GM23248 (cell line): ENCODE measurements at regions not wholly inside any gene's neighbourhood (a gene's known extent, or its start where the extent isn't known, plus 50 kb on each side); places are given as distances from the start of the nearest gene placed in this dataset.

Experiments used
- DNase-seq: peaks from one replicate; pipeline ENCODE4 v3.0.0-alpha.2; 2015
- H2AFZ ChIP-seq: fragments of 200-600 bp; sonication (generic); 2 replicates; pipeline ENCODE4 v1.6.1; 2016; ENCODE audit warnings: antibody characterized with exemption
- H3F3A ChIP-seq: fragments of 200-600 bp; sonication (generic); 2 replicates; pipeline ENCODE4 v1.6.1; 2016; ENCODE audit warnings: mild to moderate bottlenecking, antibody characterized with exemption, mixed run types; ENCODE audit not compliant: insufficient read depth
- H3K27ac ChIP-seq: fragments of 200-600 bp; sonication (generic); 2 replicates; pipeline ENCODE4 v1.5.1; 2016; ENCODE audit warnings: mild to moderate bottlenecking
- H3K27me3 ChIP-seq: fragments of 200-600 bp; sonication (generic); replicated peaks from 2 replicates; pipeline ENCODE4 v1.6.1; 2016; ENCODE audit warnings: mild to moderate bottlenecking; ENCODE audit not compliant: insufficient read depth
- H3K36me3 ChIP-seq: fragments of 200-600 bp; sonication (generic); 2 replicates; pipeline ENCODE4 v1.6.1; 2016; ENCODE audit warnings: low read depth, mild to moderate bottlenecking
- H3K4me1 ChIP-seq: fragments of 200-600 bp; sonication (generic); 2 replicates; pipeline ENCODE4 v1.6.1; 2016; ENCODE audit warnings: mild to moderate bottlenecking; ENCODE audit not compliant: insufficient read depth
- H3K4me2 ChIP-seq: fragments of 200-600 bp; sonication (generic); one replicate; pipeline ENCODE4 v1.6.1; 2016; ENCODE audit warnings: mild to moderate bottlenecking; ENCODE audit not compliant: unreplicated experiment
- H3K4me3 ChIP-seq: fragments of 200-600 bp; sonication (generic); 2 replicates; pipeline ENCODE4 v1.5.1; 2016; ENCODE audit warnings: mild to moderate bottlenecking
- H3K79me2 ChIP-seq: fragments of 200-600 bp; sonication (generic); 2 replicates; pipeline ENCODE4 v1.6.1; 2016; ENCODE audit warnings: mild to moderate bottlenecking; ENCODE audit not compliant: insufficient read depth
- H3K9ac ChIP-seq: fragments of 200-600 bp; sonication (generic); 2 replicates; pipeline ENCODE4 v1.6.1; 2016; ENCODE audit warnings: mild to moderate bottlenecking
- H3K9me2 ChIP-seq: fragments of 200-600 bp; sonication (generic); 2 replicates; pipeline ENCODE4 v1.6.1; 2016; ENCODE audit warnings: mixed run types, mild to moderate bottlenecking, moderate library complexity; ENCODE audit not compliant: insufficient read depth
- H3K9me3 ChIP-seq: fragments of 200-600 bp; sonication (generic); one replicate; pipeline ENCODE4 v1.6.1; 2017; ENCODE audit warnings: low read depth
- H4K20me1 ChIP-seq: fragments of 200-600 bp; sonication (generic); 2 replicates; pipeline ENCODE4 v1.6.0; 2016; ENCODE audit not compliant: insufficient read depth
- EZH2 ChIP-seq: fragments of 200-600 bp; sonication (generic); IDR thresholded peaks from 2 replicates; pipeline ENCODE4 v1.6.1; 2018; ENCODE audit warnings: antibody characterized with exemption, mild to moderate bottlenecking; ENCODE audit not compliant: insufficient read depth, poor library complexity, severe bottlenecking
- EZH2phosphoT487 ChIP-seq: fragments of 200-600 bp; sonication (generic); IDR thresholded peaks from 2 replicates; pipeline ENCODE4 v1.6.1; 2018; ENCODE audit warnings: antibody characterized with exemption, moderate library complexity, mild to moderate bottlenecking, low read depth; ENCODE audit not compliant: insufficient read depth
- WGBS, 2 experiments: methylation state at CpG; one replicate each; pipeline ENCODE4 v1.1.6; 2015 to 2017; ENCODE audit warnings: low lambda C conversion rate in 2 of 2, low coverage in 1 of 2; ENCODE audit errors: missing lambda C conversion rate in 2 of 2; 5-methylcytosine and 5-hydroxymethylcytosine counted together
- in situ Hi-C: fragments of 300-500 bp; cut with MboI; formaldehyde crosslinking; loops from 2 replicates; pipeline ENCODE4 v1.15.0; 2020

DNA sequence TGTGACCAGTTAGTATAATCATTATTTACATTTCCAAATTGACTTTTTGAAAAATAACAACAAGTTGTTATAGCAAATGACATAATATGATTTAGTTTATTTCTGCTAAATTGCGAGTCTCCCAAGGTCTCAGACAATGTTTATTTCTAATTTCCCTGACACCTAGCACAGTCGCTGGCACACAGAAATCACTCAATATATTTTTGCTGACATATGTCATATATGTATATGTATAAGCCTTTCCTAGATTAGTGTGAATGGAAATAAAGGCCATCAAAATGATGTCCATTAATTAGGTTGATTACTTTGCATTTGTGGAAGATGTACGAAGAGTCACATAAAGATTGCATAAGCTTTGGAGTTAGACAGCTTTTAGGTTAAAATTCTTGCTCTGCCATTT lies 136.7 kb upstream of the CDH2 start:
- 30 to 32% methylated on average over 3 of the region's 3 CpGs for WGBS, 2 experiments
- no peak overlapping the region for H3K4me2 ChIP-seq

DNA sequence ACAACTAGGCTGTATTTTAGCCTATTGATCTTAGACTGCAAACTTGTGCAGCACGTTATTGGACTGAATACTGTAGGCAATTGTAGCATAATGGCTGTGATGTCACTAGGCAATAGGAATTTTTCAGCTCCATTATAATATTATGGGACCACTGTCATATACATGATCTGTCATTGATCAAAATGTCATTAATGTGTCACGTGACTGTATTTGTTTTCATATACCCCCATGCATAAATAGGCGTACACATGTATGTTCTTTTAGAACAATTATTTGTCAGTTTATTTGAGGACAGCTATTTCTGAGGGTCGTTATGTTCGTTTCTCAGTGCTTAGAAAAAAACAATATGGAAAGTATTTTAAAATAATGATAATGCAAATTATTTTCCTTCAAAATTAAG lies 111.9 kb upstream of the CDH2 start:
- Histone ChIP-seq H2AFZ (no peak overlapping the region), H3F3A (no peaks in the 10 kb centered on the region), H3K27ac (no peak overlapping the region), H3K27me3 (no peaks in the 10 kb centered on the region), H3K9me3 (no peaks in the 10 kb centered on the region), H3K36me3 (no peaks in the 10 kb centered on the region), H3K4me1 (no peaks in the 10 kb centered on the region), H3K9ac (no peak overlapping the region), H4K20me1 (no peaks in the 10 kb centered on the region), H3K4me3 (no peak overlapping the region), H3K79me2 (no peaks in the 10 kb centered on the region), H3K4me2 (no peak overlapping the region), H3K9me2 (no peaks in the 10 kb centered on the region)
- WGBS, 2 experiments = 19% methylated on average over 5 of the region's 5 CpGs
- no peak for DNase-seq
- no peak for TF ChIP-seq EZH2phosphoT487
- no peak for TF ChIP-seq EZH2
- in situ Hi-C loops = no loop called here

More for the DNA sequence above, 136.7 kb upstream of the CDH2 start:
- Histone ChIP-seq H3F3A (no peaks in the 10 kb centered on the region), H3K27ac (no peak overlapping the region), H3K4me3 (no peak overlapping the region), H3K9ac (no peak overlapping the region), H3K9me3 (no peaks in the 10 kb centered on the region), H3K27me3 (0 out of 2 replicates have a peak, but pooled peaks cover 4% of the 10 kb centered on the region), H4K20me1 (no peaks in the 10 kb centered on the region), H3K36me3 (no peaks in the 10 kb centered on the region), H3K9me2 (no peaks in the 10 kb centered on the region), H3K79me2 (no peaks in the 10 kb centered on the region), H2AFZ (no peak overlapping the region), H3K4me1 (no peaks in the 10 kb centered on the region)
- no peak for DNase-seq
- TF ChIP-seq EZH2phosphoT487 = no peak
- TF ChIP-seq EZH2 = no peak
- in situ Hi-C loops = no loop called here

DNA sequence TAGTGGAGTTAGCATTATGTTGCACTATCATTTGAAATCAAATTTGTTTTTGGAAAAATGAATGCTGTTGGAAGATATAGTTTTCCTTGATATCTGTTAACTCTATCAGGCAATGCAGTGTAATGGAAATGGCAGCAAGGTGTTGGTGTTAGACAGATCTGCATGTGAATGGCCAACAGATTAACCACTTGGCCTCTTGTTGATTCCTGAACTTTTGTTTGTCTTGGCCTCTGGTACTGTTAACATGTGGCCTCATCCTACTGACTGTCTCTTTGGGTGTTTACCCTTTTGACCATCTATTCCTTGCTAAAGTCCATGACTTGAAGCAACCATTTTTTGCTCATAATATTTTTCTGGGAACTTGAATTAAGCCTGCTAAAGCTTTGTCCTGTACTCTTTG lies 110.2 kb upstream of the CDH2 start:
- no peaks in the 10 kb centered on the region for H3K4me1 ChIP-seq

DNA sequence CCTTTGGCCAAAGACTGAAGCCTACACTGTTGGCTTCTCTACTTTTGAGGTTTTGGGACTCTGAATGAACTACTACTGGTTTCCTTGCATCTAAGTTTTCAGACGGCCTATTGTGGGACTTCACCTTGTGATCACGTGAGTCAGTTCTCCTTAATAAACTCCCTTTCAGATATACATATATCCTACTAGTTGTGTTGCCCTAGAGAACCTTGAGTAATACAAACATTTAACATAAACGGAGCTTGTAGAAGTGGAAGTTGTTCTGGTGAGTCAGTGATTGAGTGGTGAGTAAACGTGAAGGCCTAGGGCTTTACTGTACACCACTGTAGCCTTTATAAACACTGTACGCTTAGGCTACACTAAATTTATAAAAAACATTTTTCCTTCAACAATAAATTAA lies 107.2 kb upstream of the CDH2 start:
- WGBS, 2 experiments = 33 to 39% methylated on average over 5 of the region's 5 CpGs
- no peaks in the 10 kb centered on the region for H3K27me3 ChIP-seq
- peak; percentile 47 for DNase-seq
- no peak overlapping the region for H2AFZ ChIP-seq
- H3K27ac ChIP-seq = no peak overlapping the region
- in situ Hi-C loops = no loop called here
- no peak overlapping the region for H3K4me3 ChIP-seq
- H3K36me3 ChIP-seq = no peaks in the 10 kb centered on the region
- no peaks in the 10 kb centered on the region for H3K4me1 ChIP-seq
- H4K20me1 ChIP-seq = no peaks in the 10 kb centered on the region
- no peaks in the 10 kb centered on the region for H3K9me3 ChIP-seq
- H3K79me2 ChIP-seq = no peaks in the 10 kb centered on the region
- TF ChIP-seq EZH2phosphoT487 (no peak), EZH2 (no peak)
- H3K4me2 ChIP-seq = no peak overlapping the region
- no peaks in the 10 kb centered on the region for H3K9me2 ChIP-seq
- no peak overlapping the region for H3K9ac ChIP-seq
- no peaks in the 10 kb centered on the region for H3F3A ChIP-seq

More for the DNA sequence above, 110.2 kb upstream of the CDH2 start:
- no peak overlapping the region for H2AFZ ChIP-seq
- no peaks in the 10 kb centered on the region for H3K36me3 ChIP-seq
- no peak overlapping the region for H3K4me2 ChIP-seq
- no peak for DNase-seq
- H3K4me3 ChIP-seq = no peak overlapping the region
- in situ Hi-C loops = no loop called here
- TF ChIP-seq EZH2 = no peak
- no peak for TF ChIP-seq EZH2phosphoT487
- H3K9ac ChIP-seq = no peak overlapping the region
- no peaks in the 10 kb centered on the region for H3K9me3 ChIP-seq
- H4K20me1 ChIP-seq = no peaks in the 10 kb centered on the region
- no peaks in the 10 kb centered on the region for H3K9me2 ChIP-seq
- no peak overlapping the region for H3K27ac ChIP-seq
- H3K79me2 ChIP-seq = no peaks in the 10 kb centered on the region
- no peaks in the 10 kb centered on the region for H3K27me3 ChIP-seq
- no peaks in the 10 kb centered on the region for H3F3A ChIP-seq

DNA sequence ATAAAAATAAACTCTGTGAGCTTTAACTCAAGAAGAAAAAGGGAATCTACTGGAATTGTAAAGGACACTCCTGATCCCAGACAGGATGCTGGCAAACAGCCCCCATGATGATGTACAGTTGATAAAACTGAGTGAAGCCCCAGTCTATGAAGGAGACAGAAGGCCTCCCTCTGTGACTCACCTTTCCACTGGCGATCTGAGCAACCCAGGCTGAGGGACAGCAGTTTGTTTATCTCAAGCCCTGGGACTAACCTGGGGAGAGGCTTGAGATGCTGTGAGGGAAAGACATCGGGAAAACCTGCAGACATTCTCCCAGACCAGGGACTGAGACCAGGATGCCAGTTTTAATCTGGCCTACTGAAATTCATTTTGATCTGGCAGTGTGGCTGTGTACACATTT lies 104.5 kb upstream of the CDH2 start:
- in situ Hi-C loops = no loop called here
- Histone ChIP-seq H4K20me1 (no peaks in the 10 kb centered on the region), H3K27me3 (no peaks in the 10 kb centered on the region), H2AFZ (no peak overlapping the region), H3K4me3 (no peak overlapping the region), H3K36me3 (no peaks in the 10 kb centered on the region), H3K4me2 (no peak overlapping the region), H3K9me3 (no peaks in the 10 kb centered on the region), H3K9ac (no peak overlapping the region), H3K4me1 (no peaks in the 10 kb centered on the region), H3K9me2 (no peaks in the 10 kb centered on the region), H3K27ac (no peak overlapping the region), H3F3A (no peaks in the 10 kb centered on the region), H3K79me2 (no peaks in the 10 kb centered on the region)
- TF ChIP-seq EZH2 = no peak
- no peak for TF ChIP-seq EZH2phosphoT487
- peak; percentile 2 for DNase-seq
- 19 to 22% methylated on average over 2 of the region's 2 CpGs for whole genome bisulfite sequencing, 2 experiments
